OCI-LY7 (cell line): ENCODE measurements at regions not wholly inside any gene's neighbourhood (a gene's known extent, or its start where the extent isn't known, plus 50 kb on each side); places are given as distances from the start of the nearest gene placed in this dataset.

Experiments used
- EZH2phosphoT487 ChIP-seq: fragments of 200-600 bp; sonication (generic); IDR thresholded peaks from 2 replicates; pipeline ENCODE4 v1.6.1; 2018; ENCODE audit warnings: low read depth, borderline replicate concordance, mild to moderate bottlenecking, mixed run types, antibody characterized with exemption, low read length, moderate library complexity, mixed read lengths
- TF ChIP-seq, protein P1 (sequence below): fragments of 200-600 bp; sonication (generic); conservative IDR thresholded peaks from 2 replicates; pipeline ENCODE4 v1.5.1; 2014; ENCODE audit warnings: mild to moderate bottlenecking, antibody characterized with exemption, low read length, moderate library complexity, mixed read lengths

DNA sequence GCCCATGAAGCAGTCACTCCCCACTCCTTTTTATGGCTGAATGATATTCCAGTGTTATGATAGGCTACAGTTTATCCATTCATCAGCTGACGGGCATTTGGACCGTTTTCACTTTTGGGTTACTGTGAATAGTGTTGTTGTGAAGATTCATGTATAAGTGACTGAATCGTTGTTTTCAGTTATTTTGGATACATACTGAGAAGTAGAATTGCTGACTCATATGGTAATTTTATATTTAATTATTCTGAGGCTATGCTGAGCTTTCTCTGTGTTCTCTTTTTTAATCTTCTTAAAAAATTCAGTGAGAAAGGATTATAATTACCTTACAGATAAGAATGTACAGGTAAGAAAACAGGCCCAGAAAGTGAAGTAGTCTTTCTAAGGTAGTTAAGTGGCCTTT lies 117.9 kb upstream of the MPHOSPH6 start:
- TF ChIP-seq, protein P1, sequence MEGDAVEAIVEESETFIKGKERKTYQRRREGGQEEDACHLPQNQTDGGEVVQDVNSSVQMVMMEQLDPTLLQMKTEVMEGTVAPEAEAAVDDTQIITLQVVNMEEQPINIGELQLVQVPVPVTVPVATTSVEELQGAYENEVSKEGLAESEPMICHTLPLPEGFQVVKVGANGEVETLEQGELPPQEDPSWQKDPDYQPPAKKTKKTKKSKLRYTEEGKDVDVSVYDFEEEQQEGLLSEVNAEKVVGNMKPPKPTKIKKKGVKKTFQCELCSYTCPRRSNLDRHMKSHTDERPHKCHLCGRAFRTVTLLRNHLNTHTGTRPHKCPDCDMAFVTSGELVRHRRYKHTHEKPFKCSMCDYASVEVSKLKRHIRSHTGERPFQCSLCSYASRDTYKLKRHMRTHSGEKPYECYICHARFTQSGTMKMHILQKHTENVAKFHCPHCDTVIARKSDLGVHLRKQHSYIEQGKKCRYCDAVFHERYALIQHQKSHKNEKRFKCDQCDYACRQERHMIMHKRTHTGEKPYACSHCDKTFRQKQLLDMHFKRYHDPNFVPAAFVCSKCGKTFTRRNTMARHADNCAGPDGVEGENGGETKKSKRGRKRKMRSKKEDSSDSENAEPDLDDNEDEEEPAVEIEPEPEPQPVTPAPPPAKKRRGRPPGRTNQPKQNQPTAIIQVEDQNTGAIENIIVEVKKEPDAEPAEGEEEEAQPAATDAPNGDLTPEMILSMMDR, result no peak
- no peak for TF ChIP-seq EZH2phosphoT487
